ENCODE measurements at regions not wholly inside any gene's neighbourhood (a gene's known extent, or its start where the extent isn't known, plus 50 kb on each side); places are given as distances from the start of the nearest gene placed in this dataset.

- DNase-seq (ENCODE audit: low read depth in 2 of 3, low spot score in 1 of 3), result no peak
Observed at GRCh38 chr7:340979-341694, 51.2 kb downstream of the FOXL3 start.

- DNase-seq (ENCODE audit: low read depth in 2 of 3, low spot score in 1 of 3), result no peak
Observed at GRCh38 chr7:341841-342638, 52.1 kb downstream of the FOXL3 start.

- no peak for DNase-seq (ENCODE audit: low read depth in 2 of 3, low spot score in 1 of 3)
Observed at GRCh38 chr7:342681-343216, 52.8 kb downstream of the FOXL3 start.

GRCh38 chr7:343227-343822, 53.4 kb downstream of the FOXL3 start:
- no peak for DNase-seq (ENCODE audit: low read depth in 2 of 3, low spot score in 1 of 3)

GRCh38 chr7:343864-344607, 54.1 kb downstream of the FOXL3 start:
- no peak for DNase-seq (ENCODE audit: low read depth in 2 of 3, low spot score in 1 of 3)

GRCh38 chr7:344608-344994, 54.6 kb downstream of the FOXL3 start:
- DNase-seq (ENCODE audit: low read depth in 2 of 3, low spot score in 1 of 3), result no peak

GRCh38 chr7:346116-346898, 56.3 kb downstream of the FOXL3 start:
- DNase-seq (ENCODE audit: low read depth in 2 of 3, low spot score in 1 of 3), result no peak

- no peak for DNase-seq (ENCODE audit: low read depth in 2 of 3, low spot score in 1 of 3)
Observed at GRCh38 chr7:347001-347590, 57.1 kb downstream of the FOXL3 start.

GRCh38 chr7:347644-348479, 57.9 kb downstream of the FOXL3 start:
- DNase-seq (ENCODE audit: low read depth in 2 of 3, low spot score in 1 of 3), result no peak

GRCh38 chr7:348480-348844, 58.5 kb downstream of the FOXL3 start:
- DNase-seq (ENCODE audit: low read depth in 2 of 3, low spot score in 1 of 3), result no peak

- DNase-seq (ENCODE audit: low read depth in 2 of 3, low spot score in 1 of 3), result no peak
Observed at GRCh38 chr7:348962-349743, 59.2 kb downstream of the FOXL3 start.

GRCh38 chr7:351256-351655, 61.3 kb downstream of the FOXL3 start:
- peak in 2 of 3 donors; percentile 20 to 47 for DNase-seq (ENCODE audit: low read depth in 2 of 3, low spot score in 1 of 3)

- peak in 1 of 3 donors; percentile 13 for DNase-seq (ENCODE audit: low read depth in 2 of 3, low spot score in 1 of 3)
Observed at GRCh38 chr7:351681-352480, 61.9 kb downstream of the FOXL3 start.

GRCh38 chr7:353746-354325, 63.9 kb downstream of the FOXL3 start:
- no peak for DNase-seq (ENCODE audit: low read depth in 2 of 3, low spot score in 1 of 3)

GRCh38 chr7:354597-355470, 64.9 kb downstream of the FOXL3 start:
- no peak for DNase-seq (ENCODE audit: low read depth in 2 of 3, low spot score in 1 of 3)

GRCh38 chr7:355568-355967, 65.6 kb downstream of the FOXL3 start:
- DNase-seq (ENCODE audit: low read depth in 2 of 3, low spot score in 1 of 3), result no peak

Measured in stimulated activated CD4-positive, alpha-beta T cell treated with anti-CD3 and anti-CD28 coated beads, Interleukin-12 subunit alpha, Interleukin-12 subunit beta, amount 100 ng/mL, for 48 hours (primary cell).